Breast epithelium (tissue), 3 donors: ENCODE measurements at regions not wholly inside any gene's neighbourhood (a gene's known extent, or its start where the extent isn't known, plus 50 kb on each side); places are given as distances from the start of the nearest gene placed in this dataset.

ENCODE experiments used
- CTCF ChIP-seq, 3 donors: fragments of 450-650 bp; IDR thresholded peaks; one replicate each; pipeline ENCODE4 v1.5.1; 2016 to 2017; ENCODE audit warnings: antibody characterized with exemption in 3 of 3, mild to moderate bottlenecking in 3 of 3, moderate library complexity in 3 of 3
- POLR2A ChIP-seq: fragments of 450-650 bp; IDR thresholded peaks from one replicate; pipeline ENCODE4 v1.6.1; 2016; ENCODE audit warnings: antibody characterized with exemption, mild to moderate bottlenecking, moderate library complexity
- POLR2AphosphoS5 ChIP-seq, 3 donors: sonication (generic); formaldehyde crosslinking; IDR thresholded peaks; one replicate each; pipeline ENCODE4 v1.6.1; 2017; ENCODE audit warnings: antibody characterized with exemption in 3 of 3

DNA sequence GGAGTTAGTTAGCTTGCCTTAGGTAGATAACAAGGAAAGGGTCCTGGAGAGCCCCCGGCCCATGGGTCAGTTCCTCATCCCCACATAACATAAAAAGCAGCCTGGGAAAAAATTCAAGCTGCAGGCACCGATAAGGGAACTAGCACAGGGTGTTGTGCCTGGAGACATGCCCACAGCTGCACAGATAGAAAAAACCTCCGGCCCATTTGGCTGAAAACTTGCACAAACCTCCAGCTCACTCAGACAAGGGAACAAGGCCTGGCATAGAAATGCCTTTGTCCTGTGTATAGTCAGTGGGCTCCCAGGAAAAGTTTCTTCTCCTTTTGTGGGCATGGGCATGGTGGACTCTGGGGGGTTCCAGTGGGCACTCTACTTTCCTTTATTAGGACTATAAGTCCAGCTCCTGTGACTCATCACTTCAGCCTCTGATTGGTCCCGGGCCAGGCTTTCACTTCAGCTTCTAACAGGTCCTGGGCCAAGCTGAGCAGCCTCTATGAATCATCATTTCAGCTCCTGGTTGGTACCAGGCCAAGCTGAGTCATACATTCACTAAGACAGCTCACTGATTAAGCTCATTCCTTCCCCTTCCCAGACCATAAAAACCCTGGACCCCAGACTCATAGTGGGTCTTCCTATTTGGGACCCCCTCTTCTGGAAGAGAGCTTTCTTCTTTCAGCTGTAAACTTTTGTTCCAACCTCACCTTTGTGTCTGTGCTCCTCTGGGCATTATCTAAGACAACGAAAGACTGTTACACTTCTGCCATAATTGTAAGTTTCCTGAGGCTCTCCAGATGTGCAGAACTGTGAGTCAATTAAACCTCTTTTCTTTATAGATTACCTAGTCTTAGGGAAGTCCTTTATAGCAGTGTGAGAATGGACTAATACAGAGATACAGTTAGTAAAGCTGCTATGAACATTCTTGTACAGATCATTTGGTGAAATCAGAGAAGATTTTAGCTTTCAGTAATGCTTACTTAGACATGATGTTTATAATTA is 348.0 kb upstream of the DPPA4 start:
- TF ChIP-seq POLR2AphosphoS5 (IDR thresholded peaks at IDR 0.05) (no peak), CTCF (IDR thresholded peaks at IDR 0.05) (no peak), POLR2A (no peak)
